IMR-90 (cell line): ENCODE measurements at regions not wholly inside any gene's neighbourhood (a gene's known extent, or its start where the extent isn't known, plus 50 kb on each side); places are given as distances from the start of the nearest gene placed in this dataset.

Experiments
- ATAC-seq: fragments of 200-7000 bp; cut with Tn5 transposase; 2 replicates; pipeline ENCODE4 v1.9.1; 2020; ENCODE audit warnings: low read depth, mild to moderate bottlenecking, moderate library complexity
- BruUV-seq: library from RNA; stranded (reverse); fragments of 400-500 nt; replicated peaks from 2 replicates; lab custom pipeline; 2021; lab: Mats Ljungman, UMichigan
- CTCF ChIA-PET: fragments of 300-600 bp; formaldehyde crosslinking; extraction: SDS; loops from one replicate; lab custom pipeline; 2021; ENCODE audit warnings: antibody characterized with exemption; lab: Yijun Ruan, JAX
- POLR2A ChIA-PET: fragments of 300-600 bp; sonication (Branson Sonifier 250); formaldehyde crosslinking; loops from one replicate; lab custom pipeline; 2022; ENCODE audit warnings: antibody characterized with exemption; ENCODE audit not compliant: unreplicated experiment; lab: Charles Lee
- DNase-seq: peaks from one replicate; pipeline ENCODE4 v3.0.0; 2013
- H2AFZ ChIP-seq: replicated peaks from 2 replicates; pipeline ENCODE3; 2013; ENCODE audit warnings: low read length, mild to moderate bottlenecking; ENCODE audit not compliant: poor library complexity
- H2AK5ac ChIP-seq: 2 replicates; pipeline ENCODE4 v1.6.1; 2013; ENCODE audit warnings: low read depth, low read length, inconsistent platforms
- H2AK9ac ChIP-seq: replicated peaks from 2 replicates; pipeline ENCODE3; 2013; ENCODE audit warnings: mild to moderate bottlenecking, low read depth, low read length, moderate library complexity; ENCODE audit not compliant: poor library complexity
- H2BK120ac ChIP-seq: 2 replicates; pipeline ENCODE4 v1.6.1; 2013; ENCODE audit warnings: low read depth, low read length, inconsistent platforms
- H2BK15ac ChIP-seq: 3 replicates; pipeline ENCODE4 v1.6.1; 2013; ENCODE audit warnings: low read depth, low read length, inconsistent platforms
- H2BK20ac ChIP-seq: 2 replicates; pipeline ENCODE4 v1.6.1; 2013; ENCODE audit warnings: low read depth, mild to moderate bottlenecking, inconsistent platforms, low read length, moderate library complexity
- H2BK5ac ChIP-seq: 2 replicates; pipeline ENCODE4 v1.6.1; 2013; ENCODE audit warnings: mild to moderate bottlenecking, low read depth, low read length, inconsistent platforms; ENCODE audit not compliant: poor library complexity, severe bottlenecking
- H3K14ac ChIP-seq: replicated peaks from 2 replicates; pipeline ENCODE4 v1.6.1; 2013; ENCODE audit warnings: low read depth, low read length, inconsistent platforms
- H3K18ac ChIP-seq: 2 replicates; pipeline ENCODE4 v1.6.1; 2013; ENCODE audit warnings: low read depth, low read length, control low read depth
- H3K23ac ChIP-seq: 2 replicates; pipeline ENCODE4 v1.6.1; 2013; ENCODE audit warnings: low read depth, low read length, inconsistent platforms
- H3K27ac ChIP-seq: 2 replicates; pipeline ENCODE4 v1.5.1; 2013; ENCODE audit warnings: mild to moderate bottlenecking, control low read depth, low read length; ENCODE audit not compliant: insufficient read depth
- H3K27me3 ChIP-seq: 2 replicates; pipeline ENCODE4 v1.6.1; 2013; ENCODE audit warnings: low read length; ENCODE audit not compliant: control insufficient read depth, insufficient read depth
- H3K36me3 ChIP-seq: 2 replicates; pipeline ENCODE4 v1.6.1; 2013; ENCODE audit warnings: low read length, mixed read lengths; ENCODE audit not compliant: control insufficient read depth, insufficient read depth
- H3K4ac ChIP-seq: 2 replicates; pipeline ENCODE4 v1.6.1; 2013; ENCODE audit warnings: low read depth, low read length, inconsistent platforms
- H3K4me1 ChIP-seq: 2 replicates; pipeline ENCODE4 v1.6.1; 2013; ENCODE audit warnings: low read length, mixed read lengths; ENCODE audit not compliant: control insufficient read depth, insufficient read depth
- H3K4me2 ChIP-seq: 2 replicates; pipeline ENCODE4 v1.6.1; 2013; ENCODE audit warnings: low read depth, mild to moderate bottlenecking, control low read depth, low read length, moderate library complexity
- H3K4me3 ChIP-seq: 2 replicates; pipeline ENCODE4 v1.5.1; 2013; ENCODE audit warnings: low read depth, mild to moderate bottlenecking, control low read depth, low read length, moderate library complexity; ENCODE audit not compliant: insufficient read depth
- H3K56ac ChIP-seq: 2 replicates; pipeline ENCODE4 v1.6.1; 2013; ENCODE audit warnings: low read length, inconsistent platforms; ENCODE audit not compliant: insufficient read depth; ENCODE audit errors: extremely low read depth
- H3K79me1 ChIP-seq, 2 experiments: 2 replicates each; pipeline ENCODE4 v1.6.1; 2013; ENCODE audit warnings: low read length in 2 of 2, inconsistent platforms in 1 of 2, low read depth in 1 of 2
- H3K9ac ChIP-seq: 2 replicates; pipeline ENCODE4 v1.6.1; 2013; ENCODE audit warnings: low read depth, low read length, control low read depth
- H3K9me1 ChIP-seq: 2 replicates; pipeline ENCODE4 v1.6.1; 2013; ENCODE audit warnings: low read length, inconsistent platforms; ENCODE audit not compliant: insufficient read depth
- H3K9me3 ChIP-seq: 2 replicates; pipeline ENCODE4 v1.6.1; 2013; ENCODE audit warnings: low read length; ENCODE audit not compliant: control insufficient read depth, insufficient read depth
- H4K20me1 ChIP-seq: 2 replicates; pipeline ENCODE4 v1.6.1; 2013; ENCODE audit warnings: low read length, inconsistent platforms; ENCODE audit not compliant: insufficient read depth
- H4K5ac ChIP-seq: 2 replicates; pipeline ENCODE4 v1.6.1; 2013; ENCODE audit warnings: mild to moderate bottlenecking, low read depth, low read length, control low read depth
- H4K8ac ChIP-seq, 2 experiments: 2 replicates each; pipeline ENCODE4 v1.6.1; 2013; ENCODE audit warnings: low read depth in 2 of 2, low read length in 2 of 2, control low read depth in 1 of 2, inconsistent platforms in 1 of 2
- H4K91ac ChIP-seq: 2 replicates; pipeline ENCODE4 v1.6.1; 2013; ENCODE audit warnings: low read depth, low read length, inconsistent platforms; ENCODE audit not compliant: insufficient read depth
- POLR2A ChIP-seq: IDR thresholded peaks from 2 replicates; pipeline ENCODE4 v1.6.1; 2012; ENCODE audit warnings: mild to moderate bottlenecking, low read depth, low read length
- WGBS, 2 experiments: methylation state at CpG; one replicate each; pipeline versions ENCODE4 v1.1.5 to v1.1.7; 2013; ENCODE audit warnings: missing lambda C conversion rate in 2 of 2; ENCODE audit not compliant: insufficient read length in 1 of 2; ENCODE audit errors: extremely low coverage in 2 of 2; 5-methylcytosine and 5-hydroxymethylcytosine counted together
- dilution Hi-C: fragments of 300-500 bp; cut with HindIII; formaldehyde crosslinking; loops from one replicate; pipeline ENCODE4 v1.14.3; 2018; ENCODE audit warnings: low sequenced_read_pairs; ENCODE audit not compliant: unreplicated experiment
- in situ Hi-C: fragments of 300-500 bp; cut with MboI; formaldehyde crosslinking; loops from 3 replicates; pipeline ENCODE4 v1.14.3; 2019; ENCODE audit warnings: low sequenced_read_pairs, inconsistent platforms, mixed read lengths
- intact Hi-C: fragments of 100-400 bp; cut with micrococcal nuclease; formaldehyde crosslinking; loops from 2 replicates; pipeline ENCODE4 v1.10.0; 2022
- TF ChIP-seq, protein P1 (sequence below): fragments of 150-350 bp; IDR thresholded peaks from 2 replicates; pipeline ENCODE4 v1.6.1; 2017; ENCODE audit warnings: mild to moderate bottlenecking, antibody characterized with exemption, low read length, low read depth

DNA sequence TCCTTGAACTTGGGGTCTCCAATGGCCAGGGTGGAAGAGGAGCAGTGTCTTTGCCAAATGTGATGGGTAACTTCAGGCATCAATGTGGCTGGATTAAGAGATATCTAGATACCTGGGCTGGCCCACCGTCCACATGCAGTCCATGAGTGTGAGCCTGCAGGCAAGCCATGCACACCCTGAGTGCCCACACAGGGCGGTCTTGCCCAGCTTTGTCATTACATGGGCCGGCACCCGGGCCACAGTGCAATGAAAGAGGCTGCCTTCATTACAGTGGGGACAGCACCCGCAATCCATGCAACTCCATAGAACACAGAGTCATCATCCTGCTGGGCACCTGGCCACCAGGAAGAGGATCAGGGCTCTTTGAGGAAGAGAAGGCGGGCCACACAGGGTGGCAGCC lies 263.8 kb upstream of the IRX1 start:
- 39% methylated on average over 2 of the region's 6 CpGs; no CpG with 5 or more reads in 1 of the 2 experiments for WGBS, 2 experiments
- no TSS peak for BruUV-seq
- Histone ChIP-seq H3K79me1 (no peaks in the 10 kb centered on the region), H3K23ac (no peak overlapping the region), H2BK120ac (no peak overlapping the region), H3K9me1 (no peaks in the 10 kb centered on the region), H4K20me1 (no peaks in the 10 kb centered on the region), H3K9ac (no peak overlapping the region), H2BK15ac (no peak overlapping the region), H2AK5ac (no peak overlapping the region), H2AFZ (no peak overlapping the region), H3K14ac (no peak overlapping the region), H3K4me1 (no peaks in the 10 kb centered on the region), H3K4ac (no peak overlapping the region), H3K4me3 (no peak overlapping the region), H2BK20ac (no peak overlapping the region), H3K27me3 (no peaks in the 10 kb centered on the region), H3K4me2 (no peak overlapping the region), H2BK5ac (no peak overlapping the region), H4K91ac (no peak overlapping the region), H2AK9ac (no peak overlapping the region), H3K56ac (no peak overlapping the region), H4K8ac (no peak overlapping the region), H3K36me3 (no peaks in the 10 kb centered on the region), H3K27ac (no peak overlapping the region), H3K9me3 (peaks cover 34% of the 10 kb centered on the region), H3K18ac (no peak overlapping the region), H4K5ac (no peak overlapping the region)
- DNase-seq (no peak), ATAC-seq (no peak)
- TF ChIP-seq, protein P1, sequence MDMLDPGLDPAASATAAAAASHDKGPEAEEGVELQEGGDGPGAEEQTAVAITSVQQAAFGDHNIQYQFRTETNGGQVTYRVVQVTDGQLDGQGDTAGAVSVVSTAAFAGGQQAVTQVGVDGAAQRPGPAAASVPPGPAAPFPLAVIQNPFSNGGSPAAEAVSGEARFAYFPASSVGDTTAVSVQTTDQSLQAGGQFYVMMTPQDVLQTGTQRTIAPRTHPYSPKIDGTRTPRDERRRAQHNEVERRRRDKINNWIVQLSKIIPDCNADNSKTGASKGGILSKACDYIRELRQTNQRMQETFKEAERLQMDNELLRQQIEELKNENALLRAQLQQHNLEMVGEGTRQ = no peak
- no peak for TF ChIP-seq POLR2A
- ChIA-PET POLR2A (no interaction called here), CTCF (no interaction called here)
- intact Hi-C loops = no loop called here
- dilution Hi-C loops = no loop called here
- in situ Hi-C loops = no loop called here
